H1 (cell line): ENCODE measurements at regions not wholly inside any gene's neighbourhood (a gene's known extent, or its start where the extent isn't known, plus 50 kb on each side); places are given as distances from the start of the nearest gene placed in this dataset.

Experiments
- CTCF ChIA-PET: fragments of 300-600 bp; sonication (Branson Sonifier 250); formaldehyde crosslinking; loops from one replicate; lab custom pipeline; 2021; ENCODE audit not compliant: partially characterized antibody; lab: Charles Lee
- POLR2A ChIA-PET: fragments of 300-600 bp; sonication (Branson Sonifier 250); formaldehyde crosslinking; loops from one replicate; lab custom pipeline; 2021; ENCODE audit warnings: inconsistent platforms; ENCODE audit not compliant: partially characterized antibody; lab: Charles Lee
- DNase-seq, 2 experiments: peaks; one replicate each; pipeline versions ENCODE4 v3.0.0 to v3.0.0-alpha.2; 2010 to 2022; ENCODE audit warnings: low spot score in 2 of 2, low read depth in 1 of 2, mixed read lengths in 1 of 2
- FAIRE-seq: peaks from 2 replicates; lab custom pipeline; 2011; peaks lifted over from hg19 to GRCh38; lab: Jason Lieb, UNC
- H2AFZ ChIP-seq: 2 replicates; pipeline ENCODE4 v1.8.1; 2012; ENCODE audit warnings: low read length, inconsistent platforms
- H2AK5ac ChIP-seq: 2 replicates; pipeline ENCODE4 v1.6.1; 2013; ENCODE audit warnings: low read depth, low read length
- H2BK120ac ChIP-seq: replicated peaks from 2 replicates; pipeline ENCODE3; 2013; ENCODE audit warnings: low read depth, low read length, inconsistent platforms
- H2BK12ac ChIP-seq: 2 replicates; pipeline ENCODE4 v1.6.1; 2013; ENCODE audit warnings: low read depth, low read length
- H2BK15ac ChIP-seq: 2 replicates; pipeline ENCODE4 v1.6.1; 2013; ENCODE audit warnings: low read length
- H2BK20ac ChIP-seq: 2 replicates; pipeline ENCODE4 v1.6.1; 2013; ENCODE audit warnings: low read length
- H2BK5ac ChIP-seq: 2 replicates; pipeline ENCODE4 v1.6.1; 2013; ENCODE audit warnings: low read depth, low read length
- H3K14ac ChIP-seq: 2 replicates; pipeline ENCODE4 v1.6.1; 2013; ENCODE audit warnings: inconsistent platforms; ENCODE audit not compliant: insufficient read length
- H3K18ac ChIP-seq: 2 replicates; pipeline ENCODE4 v1.6.1; 2013; ENCODE audit warnings: low read length; ENCODE audit errors: extremely low read depth
- H3K23ac ChIP-seq: 2 replicates; pipeline ENCODE4 v1.6.1; 2013; ENCODE audit warnings: inconsistent platforms; ENCODE audit not compliant: insufficient read length
- H3K23me2 ChIP-seq: 2 replicates; pipeline ENCODE4 v1.6.1; 2013; ENCODE audit warnings: low read depth, low read length
- H3K27ac ChIP-seq: 2 replicates; pipeline ENCODE4 v1.6.1; 2011; ENCODE audit warnings: low read depth, low read length, inconsistent platforms
- H3K27me3 ChIP-seq, 4 experiments: replicated peaks in 1 of 4; 1 replicate in 1 of 4; 2 replicates in 3 of 4; pipeline versions ENCODE4 v1.6.1 to v1.8.1; 2011 to 2013; ENCODE audit warnings: low read length in 3 of 4, mild to moderate bottlenecking in 3 of 4, inconsistent platforms in 2 of 4, mixed read lengths in 2 of 4, moderate library complexity in 1 of 4; ENCODE audit not compliant: control insufficient read depth in 3 of 4, insufficient read depth in 3 of 4; ENCODE audit errors: extremely low read depth in 1 of 4
- H3K36me3 ChIP-seq, 4 experiments: 2 replicates each; pipeline versions ENCODE4 v1.6.1 to v1.8.1; 2011 to 2013; ENCODE audit warnings: mild to moderate bottlenecking in 4 of 4, low read length in 3 of 4, moderate library complexity in 2 of 4, control low read depth in 1 of 4, inconsistent platforms in 1 of 4; ENCODE audit not compliant: insufficient read depth in 4 of 4, control insufficient read depth in 2 of 4
- H3K4ac ChIP-seq: replicated peaks from 2 replicates; pipeline ENCODE3; 2013; ENCODE audit warnings: low read length, low read depth, mixed read lengths, inconsistent platforms; ENCODE audit not compliant: insufficient read length
- H3K4me1 ChIP-seq, 4 experiments: replicated peaks in 1 of 4; 1 replicate in 1 of 4; 2 replicates in 3 of 4; pipeline versions ENCODE4 v1.6.1 to v1.8.1; 2011 to 2013; ENCODE audit warnings: low read length in 3 of 4, inconsistent platforms in 2 of 4, mixed read lengths in 1 of 4; ENCODE audit not compliant: insufficient read depth in 4 of 4, control insufficient read depth in 3 of 4
- H3K4me2 ChIP-seq, 2 experiments: 2 replicates each; pipeline versions ENCODE4 v1.6.1 to v1.8.1; 2011 to 2013; ENCODE audit warnings: low read depth in 2 of 2, low read length in 2 of 2, control low read depth in 1 of 2, inconsistent platforms in 1 of 2, mild to moderate bottlenecking in 1 of 2; ENCODE audit not compliant: insufficient read depth in 1 of 2
- H3K4me3 ChIP-seq, 4 experiments: fragments of 200-600, 300-600 bp in 1 of 4; sonication (generic), shearing (Covaris generic), sonication (Bioruptor Twin) in 1 of 4; 2 replicates each; pipeline versions ENCODE4 v1.5.1 to v1.8.1; 2011 to 2016; ENCODE audit warnings: low read length in 4 of 4, low read depth in 3 of 4, control low read depth in 2 of 4, inconsistent platforms in 2 of 4, mild to moderate bottlenecking in 2 of 4, mixed read lengths in 1 of 4, moderate library complexity in 1 of 4; ENCODE audit not compliant: insufficient read depth in 2 of 4; ENCODE audit errors: extremely low read depth in 1 of 4
- H3K56ac ChIP-seq: replicated peaks from 2 replicates; pipeline ENCODE3; 2013; ENCODE audit warnings: low read depth, mild to moderate bottlenecking, mixed read lengths, low read length, inconsistent platforms; ENCODE audit not compliant: insufficient read length
- H3K79me1 ChIP-seq: 2 replicates; pipeline ENCODE4 v1.6.1; 2013; ENCODE audit warnings: low read depth, low read length, control low read depth
- H3K79me2 ChIP-seq, 2 experiments: 2 replicates each; pipeline versions ENCODE4 v1.6.1 to v1.8.1; 2012 to 2013; ENCODE audit warnings: low read length in 2 of 2, mild to moderate bottlenecking in 2 of 2, inconsistent platforms in 1 of 2; ENCODE audit not compliant: insufficient read depth in 2 of 2, control insufficient read depth in 1 of 2
- H3K9ac ChIP-seq, 4 experiments: replicated peaks in 1 of 4; 1 replicate in 1 of 4; 2 replicates in 3 of 4; pipeline versions ENCODE4 v1.6.1 to v1.8.1; 2011 to 2013; ENCODE audit warnings: low read depth in 3 of 4, low read length in 3 of 4, control low read depth in 2 of 4, mild to moderate bottlenecking in 2 of 4, moderate library complexity in 2 of 4, inconsistent platforms in 1 of 4; ENCODE audit errors: extremely low read depth in 1 of 4
- H3K9me3 ChIP-seq, 2 experiments: 2 replicates each; pipeline versions ENCODE4 v1.6.1 to v1.8.1; 2012 to 2013; ENCODE audit warnings: mild to moderate bottlenecking in 2 of 2, moderate library complexity in 2 of 2, control low read depth in 1 of 2, inconsistent platforms in 1 of 2, low read depth in 1 of 2, low read length in 1 of 2, mixed read lengths in 1 of 2; ENCODE audit not compliant: insufficient read depth in 2 of 2
- H4K20me1 ChIP-seq, 2 experiments: replicated peaks in 1 of 2; 2 replicates each; pipeline versions ENCODE3 to v1.8.1; 2011 to 2013; ENCODE audit warnings: inconsistent platforms in 2 of 2, low read length in 2 of 2, mild to moderate bottlenecking in 1 of 2; ENCODE audit not compliant: insufficient read depth in 2 of 2, control insufficient read depth in 1 of 2
- H4K5ac ChIP-seq: 2 replicates; pipeline ENCODE4 v1.6.1; 2013; ENCODE audit warnings: low read length, low read depth, mixed read lengths, inconsistent platforms; ENCODE audit not compliant: insufficient read length
- H4K8ac ChIP-seq: 2 replicates; pipeline ENCODE4 v1.8.0; 2013; ENCODE audit warnings: mild to moderate bottlenecking, moderate library complexity, low read length, inconsistent platforms; ENCODE audit not compliant: insufficient read depth; ENCODE audit errors: extremely low read depth
- H4K91ac ChIP-seq: replicated peaks from 2 replicates; pipeline ENCODE3; 2013; ENCODE audit warnings: low read length, mixed read lengths, inconsistent platforms; ENCODE audit not compliant: insufficient read length
- BACH1 ChIP-seq: IDR thresholded peaks from 2 replicates; pipeline ENCODE4 v1.6.1; 2012; ENCODE audit warnings: low read length, improper control_type of control experiment
- CREB1 ChIP-seq: IDR thresholded peaks from 2 replicates; pipeline ENCODE4 v1.6.1; 2012; ENCODE audit warnings: inconsistent platforms
- RAD21 ChIP-seq, 2 experiments: IDR thresholded peaks in 1 of 2; conservative IDR thresholded peaks in 1 of 2; 2 replicates each; pipeline ENCODE4 v1.6.1; 2011; ENCODE audit warnings: low read depth in 2 of 2, low read length in 2 of 2, improper control_type of control experiment in 1 of 2, inconsistent platforms in 1 of 2, mild to moderate bottlenecking in 1 of 2, moderate library complexity in 1 of 2
- TBP ChIP-seq: IDR thresholded peaks from 2 replicates; pipeline ENCODE4 v1.6.1; 2011; ENCODE audit warnings: low read depth, low read length, improper control_type of control experiment
- WGBS, 2 experiments: shearing (Covaris generic) in 1 of 2; methylation state at CpG; one replicate each; pipeline versions ENCODE4 v1.1.6 to v1.1.7; 2013 to 2015; ENCODE audit warnings: low lambda C conversion rate in 2 of 2, mixed read lengths in 2 of 2, inconsistent platforms in 1 of 2, low coverage in 1 of 2, missing lambda C conversion rate in 1 of 2; ENCODE audit not compliant: insufficient replicate concordance in 2 of 2, insufficient coverage in 1 of 2, insufficient read length in 1 of 2; ENCODE audit errors: extremely low coverage in 1 of 2, missing lambda C conversion rate in 1 of 2; 5-methylcytosine and 5-hydroxymethylcytosine counted together

DNA sequence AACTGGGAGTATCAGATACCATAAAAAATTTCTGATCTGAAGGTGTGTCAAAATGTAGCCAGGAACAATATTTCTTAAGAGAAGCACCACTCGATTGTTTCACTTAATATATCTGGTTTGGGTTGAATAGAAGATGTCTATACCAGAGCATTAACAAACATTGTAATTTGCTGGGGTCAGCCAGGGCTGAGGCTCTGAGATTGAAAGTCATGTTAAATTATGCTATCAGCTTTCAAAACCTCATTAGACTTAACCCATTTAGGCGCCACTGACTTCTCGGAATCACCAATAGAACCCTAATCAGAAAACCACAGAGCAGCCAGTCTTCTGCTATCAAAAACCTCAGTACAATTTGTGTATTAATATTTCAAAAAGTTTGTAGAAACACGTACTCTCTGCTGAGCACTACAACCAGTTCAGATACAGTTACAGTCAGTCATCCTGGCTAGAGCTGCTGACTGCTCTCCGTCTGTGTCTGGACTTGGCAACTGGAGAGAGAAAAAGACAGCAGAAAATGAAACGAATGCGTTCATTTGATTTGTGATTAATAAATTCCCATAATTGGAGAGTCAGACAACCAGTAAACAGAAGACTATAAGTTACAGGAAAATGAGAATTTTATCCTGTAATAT, 848.6 kb upstream of the PABPC4L start:
- ChIA-PET CTCF (no interaction called here), POLR2A (no interaction called here)
- H2BK15ac ChIP-seq: no peak overlapping the region
- H3K4me2 ChIP-seq: no peak overlapping the region
- no peak overlapping the region for H4K91ac ChIP-seq
- H2BK20ac ChIP-seq: no peak overlapping the region
- no peak overlapping the region for H4K8ac ChIP-seq
- no peak overlapping the region for H3K14ac ChIP-seq
- no peak overlapping the region for H2BK120ac ChIP-seq
- H2AFZ ChIP-seq: no peak overlapping the region
- no peaks in the 10 kb centered on the region for H3K27me3 ChIP-seq
- H2AK5ac ChIP-seq: no peak overlapping the region
- 85% methylated on average over 7 of the region's 7 CpGs; no CpG with 5 or more reads in 1 of the 2 experiments for WGBS, 2 experiments
- H3K18ac ChIP-seq: no peak overlapping the region
- no peaks in the 10 kb centered on the region for H4K20me1 ChIP-seq
- no peak overlapping the region for H2BK5ac ChIP-seq
- DNase-seq (no peak), FAIRE-seq (no peak)
- H3K79me2 ChIP-seq: no peaks in the 10 kb centered on the region
- no peaks in the 10 kb centered on the region; the same call in 1 of the 2 replicates for H3K23me2 ChIP-seq
- no peak overlapping the region for H4K5ac ChIP-seq
- no peaks in the 10 kb centered on the region for H3K79me1 ChIP-seq
- H2BK12ac ChIP-seq: no peak overlapping the region
- H3K9ac ChIP-seq: no peak overlapping the region
- H3K27ac ChIP-seq: no peak overlapping the region
- H3K4me1 ChIP-seq: no peaks in the 10 kb centered on the region
- TF ChIP-seq CREB1 (no peak), BACH1 (no peak), TBP (no peak), RAD21 (IDR thresholded peaks at IDR 0.05 in 1 of 2, conservative IDR thresholded peaks at IDR 0.05 in 1 of 2; ENCODE audit: low read depth in 2 of 2, low read length in 2 of 2) (no peak)
- no peak overlapping the region for H3K4me3 ChIP-seq
- H3K36me3 ChIP-seq: no peaks in the 10 kb centered on the region
- no peak overlapping the region for H3K4ac ChIP-seq
- no peak overlapping the region for H3K23ac ChIP-seq
- H3K56ac ChIP-seq: no peak overlapping the region
- no peaks in the 10 kb centered on the region for H3K9me3 ChIP-seq
